RCC 7860 (cell line): ENCODE measurements at regions not wholly inside any gene's neighbourhood (a gene's known extent, or its start where the extent isn't known, plus 50 kb on each side); places are given as distances from the start of the nearest gene placed in this dataset.

Source experiments
- DNase-seq: peaks from one replicate; pipeline ENCODE4 v3.0.0-alpha.2; 2015; ENCODE audit warnings: low spot score
- FAIRE-seq: peaks from 2 replicates; lab custom pipeline; 2012; peaks lifted over from hg19 to GRCh38; lab: Jason Lieb, UNC

DNA sequence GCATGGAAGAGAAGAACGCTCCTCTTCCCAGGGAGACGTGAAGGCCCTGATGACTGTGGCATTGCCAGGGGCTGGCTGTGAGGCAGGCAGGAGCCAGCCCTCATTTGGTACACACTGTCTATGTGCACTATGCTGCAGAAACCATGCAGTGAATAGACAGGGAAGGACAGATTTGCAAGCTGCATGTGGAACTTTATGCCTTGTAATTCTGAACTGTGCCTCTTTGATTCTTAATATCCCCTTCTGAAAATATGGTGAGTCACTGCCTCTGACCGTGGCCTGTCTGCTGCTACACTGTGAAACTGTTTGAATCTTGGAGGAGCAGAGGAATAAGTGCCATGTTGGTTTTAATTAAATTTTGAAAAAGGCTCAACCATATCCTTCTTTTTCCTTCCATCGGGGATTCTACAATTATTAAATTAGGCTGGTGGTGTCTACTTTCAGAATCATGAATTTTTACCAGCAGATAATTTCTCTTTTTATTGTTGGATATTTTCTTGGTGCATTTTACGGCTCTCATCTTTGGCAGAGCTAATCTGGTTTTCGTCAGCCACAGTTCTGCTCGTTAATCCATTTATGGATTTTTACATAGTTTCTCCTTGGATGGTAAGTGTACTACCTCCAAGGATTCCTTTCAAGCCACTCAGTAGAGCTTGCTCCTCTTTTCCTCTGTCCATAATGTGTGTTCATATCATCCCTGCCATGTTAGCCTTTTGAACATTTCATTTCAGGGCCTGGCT is 301.0 kb upstream of the SLC35B3 start:
- DNase-seq (no peak), FAIRE-seq (no peak)

DNA sequence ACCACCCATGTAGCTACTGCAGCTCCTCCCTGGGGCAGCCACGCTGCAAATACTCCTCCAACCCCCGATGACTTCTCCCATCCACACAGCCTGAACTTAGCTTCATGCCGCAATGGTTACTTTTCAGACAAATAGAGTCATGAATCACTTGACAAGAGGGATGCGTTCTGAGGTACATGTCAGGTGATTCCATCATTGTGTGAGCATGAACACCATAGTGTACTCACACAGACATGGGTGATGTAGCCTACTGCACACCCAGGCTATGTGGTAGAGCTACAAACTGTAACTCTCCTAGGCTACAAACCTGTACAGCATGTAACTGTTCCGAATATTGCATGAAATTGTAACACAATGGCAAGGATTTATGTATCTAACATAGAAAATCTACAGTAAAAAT is 298.5 kb upstream of the SLC35B3 start:
- DNase-seq (no peak), FAIRE-seq (no peak)

DNA sequence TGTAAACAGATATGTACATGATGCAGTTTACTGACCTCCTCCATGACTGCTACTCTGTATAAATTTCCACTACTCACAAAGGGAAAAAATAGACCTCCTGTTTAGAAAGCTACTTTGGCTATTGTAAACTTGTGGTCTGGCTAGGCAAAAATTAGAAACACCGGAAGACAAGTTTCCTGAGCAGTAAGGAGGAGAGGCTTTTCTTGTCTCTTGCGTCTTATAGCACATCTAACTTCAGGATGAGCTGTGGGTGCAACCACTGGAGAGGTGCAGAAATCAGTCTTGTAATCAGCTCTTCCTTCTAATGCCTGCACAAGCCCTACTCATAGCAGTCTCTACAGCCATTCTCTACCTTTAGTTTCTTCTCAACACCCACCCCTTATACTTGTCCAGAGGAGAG is 296.5 kb upstream of the SLC35B3 start:
- DNase-seq (no peak), FAIRE-seq (no peak)

DNA sequence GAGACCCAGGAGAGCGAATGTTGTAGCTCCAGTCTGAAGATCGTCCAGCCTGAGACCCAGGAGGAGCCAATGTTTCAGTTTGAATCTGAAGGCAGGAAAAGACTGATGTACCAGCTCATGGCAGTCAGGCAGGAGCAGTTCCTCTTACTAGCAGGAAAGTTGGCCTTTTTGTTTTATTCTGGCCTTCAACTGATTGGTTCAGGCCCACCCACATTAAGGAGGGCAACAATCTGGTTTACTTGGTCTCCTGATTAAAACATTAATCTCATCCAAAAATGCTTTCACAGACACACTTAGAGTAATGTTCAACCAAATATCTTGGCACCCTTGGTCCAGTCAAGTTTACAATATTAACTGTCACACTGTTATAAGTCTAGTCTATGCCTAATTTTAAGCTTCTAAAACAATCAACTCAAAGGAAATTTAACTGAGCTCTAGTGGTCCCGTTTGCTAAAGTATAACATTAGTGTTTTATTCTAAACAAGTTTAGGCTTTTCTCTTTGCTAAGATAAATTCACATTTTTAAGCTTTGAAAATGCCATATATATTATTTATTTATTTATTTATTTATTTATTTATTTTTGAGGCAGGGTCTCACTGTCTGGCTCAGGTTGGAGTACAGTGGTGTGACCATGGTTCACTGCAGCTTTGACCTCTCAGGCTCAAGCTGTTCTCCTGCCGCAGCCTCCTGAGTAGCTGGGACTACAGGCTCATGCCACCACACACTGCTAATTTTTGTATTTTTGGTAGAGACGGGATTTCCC is 275.5 kb upstream of the SLC35B3 start:
- FAIRE-seq (no peak), DNase-seq (no peak)

DNA sequence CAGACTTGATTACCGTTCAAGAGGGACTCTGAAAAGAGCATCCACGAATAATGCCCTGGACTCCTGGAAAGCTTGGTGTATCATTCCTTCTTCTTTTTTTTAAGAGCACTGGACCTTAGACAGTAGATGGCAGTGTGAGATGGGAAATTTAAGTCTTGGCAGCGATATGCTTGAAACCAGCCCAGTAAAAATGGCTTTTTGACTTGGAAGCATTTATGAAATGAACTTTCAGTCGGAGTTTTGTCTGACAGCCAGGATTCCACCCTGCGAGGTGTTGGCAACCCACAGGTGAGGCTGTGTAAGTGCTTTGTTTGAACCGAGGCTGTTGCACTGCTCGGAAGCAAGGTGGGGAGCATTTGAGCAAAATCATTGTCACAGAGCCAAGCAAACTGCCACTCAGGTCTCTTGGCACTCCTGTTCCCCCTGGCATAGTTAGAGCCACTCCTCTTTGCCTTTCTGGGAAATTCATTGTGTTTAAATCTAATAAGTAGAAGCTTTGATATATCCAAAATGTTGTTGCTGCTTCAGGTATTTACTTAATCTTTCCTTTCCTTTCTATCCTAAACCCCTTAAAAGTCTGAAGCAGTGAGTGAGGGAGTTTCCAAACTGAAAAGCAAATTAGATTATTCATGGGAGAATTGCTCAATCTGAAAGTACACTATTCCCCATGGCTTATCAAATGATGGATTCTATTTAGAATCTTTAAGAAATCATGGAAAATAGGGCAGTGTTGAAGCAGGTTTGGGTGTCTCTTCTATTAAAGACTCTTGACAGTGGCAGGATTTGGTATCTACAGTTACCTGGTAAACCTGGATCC is 272.8 kb upstream of the SLC35B3 start:
- DNase-seq = no peak
- no peak for FAIRE-seq

DNA sequence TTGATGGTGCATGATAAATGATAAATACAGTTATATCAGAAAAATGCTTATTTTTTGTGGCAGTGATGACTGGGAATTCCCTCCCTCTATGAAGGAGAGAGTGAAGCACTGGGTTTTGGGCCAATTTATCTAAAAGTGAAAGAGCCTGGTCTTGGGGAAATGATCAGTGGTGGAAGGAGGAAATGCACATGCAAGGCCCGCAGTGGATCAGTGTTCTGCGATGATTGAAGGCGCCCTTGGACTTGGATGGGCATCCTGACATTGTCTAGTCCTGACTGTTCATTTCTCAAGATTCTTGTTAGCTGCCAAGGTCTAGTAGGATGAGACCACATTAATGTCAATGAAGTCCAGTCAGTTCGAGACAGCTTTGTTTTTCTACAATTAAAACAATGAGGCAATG is 272.0 kb upstream of the SLC35B3 start:
- FAIRE-seq = no peak
- no peak for DNase-seq

DNA sequence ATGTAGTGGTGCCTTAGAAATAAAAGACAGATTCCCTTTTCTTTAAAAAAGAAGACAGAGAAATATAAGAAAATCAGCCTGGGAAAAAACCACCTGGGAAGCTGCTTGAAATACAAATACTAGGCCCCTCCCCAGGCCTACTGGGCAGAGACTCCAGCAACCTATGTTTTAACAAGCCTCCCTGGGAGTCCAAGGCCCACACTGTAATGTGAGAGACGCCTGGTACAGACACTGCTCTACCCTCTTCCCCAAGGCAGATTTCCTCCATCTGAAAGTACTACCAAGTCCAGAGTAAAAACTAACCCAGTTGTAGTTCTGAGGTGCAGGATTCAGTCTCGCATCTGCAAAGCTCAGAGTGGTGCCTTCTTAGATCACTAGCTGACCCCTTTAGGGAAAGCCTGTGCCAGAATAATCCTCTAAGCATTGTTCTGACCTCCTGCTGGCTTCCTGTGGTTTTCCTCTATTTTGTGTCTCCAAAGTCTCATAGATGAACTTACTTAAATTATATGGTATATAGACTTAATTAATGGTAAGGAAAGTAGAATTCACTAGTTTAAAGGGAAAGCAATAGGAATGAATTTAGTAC is 270.2 kb upstream of the SLC35B3 start:
- no peak for DNase-seq
- no peak for FAIRE-seq

DNA sequence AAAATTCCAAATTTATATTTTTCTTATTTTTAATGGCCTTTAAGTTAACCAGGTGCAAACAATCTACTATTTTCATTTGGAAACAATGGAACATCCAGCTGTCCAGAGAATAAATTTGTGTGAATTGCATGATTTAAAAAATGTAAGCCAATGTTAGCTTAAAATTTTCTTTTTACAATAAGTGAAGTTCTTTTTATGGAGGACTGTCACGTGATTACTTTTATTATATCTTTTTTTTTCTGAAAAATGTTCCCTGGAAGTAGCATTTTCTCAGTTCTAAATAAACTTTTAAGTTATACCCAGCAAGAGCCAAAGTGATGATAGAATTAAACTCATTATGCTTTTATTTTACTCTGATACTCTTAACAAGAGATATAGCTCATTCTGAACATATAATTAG is 267.7 kb upstream of the SLC35B3 start:
- DNase-seq (no peak), FAIRE-seq (no peak)

DNA sequence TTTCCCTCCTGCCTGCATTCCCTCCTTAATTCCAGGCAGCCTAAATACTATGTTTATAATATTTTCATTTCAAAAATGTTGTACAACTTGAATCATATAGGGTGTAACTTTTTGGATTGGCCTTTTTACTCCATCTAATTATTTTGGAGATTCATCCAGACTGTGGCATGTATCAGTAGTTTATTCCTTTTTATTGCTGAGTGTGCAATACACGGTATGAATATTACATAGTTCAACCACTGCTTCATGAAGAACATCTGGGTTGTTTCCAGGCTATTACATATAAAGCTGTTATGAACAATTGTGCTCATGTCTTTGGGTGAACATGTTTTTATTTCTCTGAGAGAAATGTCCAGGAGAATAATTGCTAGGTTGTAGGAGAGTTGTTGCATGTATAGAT is 253.5 kb upstream of the SLC35B3 start:
- DNase-seq (no peak), FAIRE-seq (no peak)

DNA sequence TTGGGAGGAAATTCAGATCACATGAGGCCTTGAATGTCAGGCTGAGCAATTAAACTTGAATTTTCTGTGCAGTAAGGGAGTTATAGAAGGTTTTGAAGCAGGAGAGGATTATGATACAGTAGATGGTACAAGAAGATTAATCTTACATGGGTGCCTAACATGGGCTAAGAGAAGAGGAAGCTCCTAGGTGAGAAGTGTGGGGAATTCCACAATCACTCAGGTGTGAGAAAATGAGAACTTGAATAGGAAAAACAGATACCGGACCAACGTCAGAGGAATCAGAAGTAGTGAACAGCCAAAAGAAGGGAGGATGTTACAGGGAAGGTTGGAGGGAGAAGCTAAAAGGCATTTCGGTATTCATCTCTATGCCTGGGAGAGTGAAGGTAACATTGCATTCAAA is 250.7 kb upstream of the SLC35B3 start:
- DNase-seq (no peak), FAIRE-seq (no peak)

DNA sequence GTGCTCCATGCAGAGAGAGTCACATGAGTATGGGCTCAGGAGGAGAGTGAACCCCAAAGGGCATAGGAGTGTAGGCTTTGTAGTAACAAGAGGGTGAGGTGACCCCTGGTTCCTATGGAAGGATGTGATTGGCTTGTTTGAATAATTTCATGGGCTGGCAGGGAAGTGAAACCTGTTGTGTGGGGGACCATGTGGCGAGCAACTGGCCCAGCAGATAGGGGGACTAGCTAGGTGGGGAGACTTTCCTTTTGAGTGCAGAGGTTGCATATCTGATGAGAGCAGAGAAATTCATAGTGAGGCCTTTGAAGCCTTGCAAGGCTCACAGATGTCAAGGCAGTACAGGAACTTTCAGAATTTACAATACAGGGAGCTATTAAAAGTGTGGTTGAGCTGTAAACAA is 247.9 kb upstream of the SLC35B3 start:
- DNase-seq = no peak
- FAIRE-seq = no peak

DNA sequence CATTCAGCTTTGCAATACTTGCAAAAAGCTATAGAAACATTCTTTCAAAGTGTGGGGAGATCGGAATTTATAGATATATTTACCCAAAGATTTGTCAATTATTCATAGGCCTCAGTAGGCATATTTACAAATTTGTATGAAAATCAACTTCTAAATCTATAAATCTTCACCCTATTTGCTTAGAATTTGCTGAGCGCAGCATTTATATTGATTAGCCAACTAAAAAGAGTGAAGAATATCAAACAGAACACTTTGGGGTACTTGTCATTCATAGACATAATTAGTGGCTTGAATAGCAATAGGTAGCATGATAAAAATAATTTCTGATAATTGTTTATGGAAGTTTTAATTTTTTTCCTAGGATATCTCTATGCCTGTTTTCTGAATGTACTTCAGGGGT is 244.5 kb upstream of the SLC35B3 start:
- FAIRE-seq (no peak), DNase-seq (no peak)

DNA sequence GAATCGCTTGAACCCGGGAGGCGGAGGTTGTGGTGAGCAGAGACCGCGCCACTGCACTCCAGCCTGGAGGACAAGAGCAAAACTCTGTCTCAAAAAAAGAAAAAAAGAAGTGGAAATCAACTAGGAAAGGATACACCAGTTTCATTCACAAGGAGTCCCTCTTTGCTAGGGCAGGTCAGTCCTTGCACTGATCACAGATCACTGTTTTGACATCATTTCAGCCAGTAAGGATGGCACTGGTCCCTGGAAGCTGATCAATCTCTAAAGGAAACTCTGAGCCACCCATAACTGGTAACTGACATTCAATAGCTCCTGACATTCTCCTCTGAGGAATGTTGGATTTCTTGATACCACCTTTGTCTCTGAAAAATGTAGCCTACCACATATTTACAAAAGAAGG is 243.1 kb upstream of the SLC35B3 start:
- no peak for FAIRE-seq
- DNase-seq = no peak

DNA sequence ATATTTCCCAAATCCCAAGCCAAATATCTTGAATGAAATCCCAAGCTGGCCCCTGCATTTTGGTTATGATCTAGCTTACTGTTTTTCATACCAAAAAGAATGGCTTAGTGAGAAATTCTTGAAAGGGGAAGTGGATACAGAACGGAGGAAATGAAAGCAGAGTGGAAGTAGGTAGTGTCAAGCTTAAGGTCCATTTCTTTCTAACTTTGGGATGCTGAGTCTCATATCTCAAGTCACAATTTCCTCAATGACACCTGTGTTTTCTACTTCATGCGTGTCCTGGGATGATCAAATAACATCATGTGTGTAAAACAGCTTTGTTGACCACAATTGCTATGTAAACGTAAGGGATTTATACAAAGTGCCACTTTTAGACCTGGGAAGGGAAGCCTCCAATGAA is 238.8 kb upstream of the SLC35B3 start:
- FAIRE-seq = no peak
- no peak for DNase-seq

DNA sequence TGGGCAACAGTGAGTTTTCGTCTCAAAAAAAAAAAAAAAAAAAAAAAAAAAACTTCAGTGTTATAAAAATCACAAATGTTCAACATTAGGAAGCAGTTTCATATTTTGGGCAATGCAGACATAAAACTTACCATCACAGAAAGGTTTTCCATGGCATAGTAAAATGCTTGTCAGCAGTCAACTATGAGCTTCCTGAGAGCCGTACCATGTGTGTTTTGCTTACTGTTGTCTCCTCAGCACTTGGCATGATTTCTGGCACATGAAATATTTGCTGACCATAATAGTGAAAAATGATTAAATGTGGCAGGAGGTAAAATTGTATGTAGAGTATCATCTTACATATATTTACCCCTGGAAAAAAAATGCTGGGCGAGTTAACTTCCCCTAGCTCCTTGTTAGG is 237.5 kb upstream of the SLC35B3 start:
- FAIRE-seq (no peak), DNase-seq (no peak)

DNA sequence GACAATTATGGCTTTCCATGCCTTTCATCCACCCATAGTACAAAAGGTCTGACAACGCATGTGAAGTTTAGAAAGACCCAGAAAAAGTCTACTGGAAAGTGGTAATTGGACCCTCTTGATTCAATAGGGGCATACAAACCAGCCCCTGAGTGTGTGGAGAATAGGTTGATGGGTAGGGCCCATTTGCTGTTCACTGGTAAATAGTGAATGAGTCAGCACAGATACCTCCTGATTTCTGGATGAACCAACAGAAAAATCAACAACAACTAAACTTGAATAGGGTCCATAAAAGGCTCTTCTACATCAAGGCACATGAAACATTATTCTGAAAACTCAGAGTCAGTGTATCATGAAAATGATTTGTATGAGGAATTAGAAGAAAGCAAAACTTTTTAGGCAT is 235.4 kb upstream of the SLC35B3 start:
- no peak for FAIRE-seq
- no peak for DNase-seq

DNA sequence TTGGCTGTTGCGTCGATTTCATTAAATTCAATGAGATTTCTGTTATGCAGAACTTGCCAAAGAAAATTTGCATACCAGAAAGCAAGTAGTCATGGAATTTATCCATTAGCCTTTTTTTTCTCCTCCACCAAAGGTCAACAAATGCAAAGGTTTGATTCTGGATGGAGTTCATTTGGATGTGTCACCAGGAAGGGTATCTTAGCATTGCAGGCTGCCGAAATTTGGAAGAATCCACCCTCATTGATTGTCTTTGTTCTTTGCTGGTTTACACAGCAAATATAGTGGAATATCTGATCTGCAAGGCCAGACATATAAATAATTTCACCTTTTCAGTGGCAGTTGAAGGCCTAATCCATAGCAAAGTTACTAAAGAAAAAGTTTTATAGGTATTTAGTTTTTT is 229.4 kb upstream of the SLC35B3 start:
- DNase-seq (no peak), FAIRE-seq (no peak)

DNA sequence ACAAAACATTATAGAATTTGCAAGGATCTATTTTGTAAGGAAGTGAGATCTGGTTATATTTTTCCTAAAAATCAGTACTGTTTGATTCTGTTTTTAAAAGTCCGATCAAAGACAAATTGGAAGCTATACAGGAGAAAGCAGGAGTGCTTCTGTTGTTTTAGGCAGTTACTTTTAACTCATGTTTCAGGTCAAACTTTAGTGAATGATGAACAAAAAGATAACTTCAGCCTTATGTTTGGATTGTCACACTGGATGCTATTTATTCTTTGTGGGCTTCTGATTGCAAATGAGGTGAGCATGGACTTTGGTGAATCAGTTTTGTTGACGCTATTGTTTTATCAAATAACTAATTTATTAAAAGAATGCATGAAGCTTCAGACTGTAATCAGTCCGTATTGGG is 228.7 kb upstream of the SLC35B3 start:
- FAIRE-seq = no peak
- DNase-seq = no peak

DNA sequence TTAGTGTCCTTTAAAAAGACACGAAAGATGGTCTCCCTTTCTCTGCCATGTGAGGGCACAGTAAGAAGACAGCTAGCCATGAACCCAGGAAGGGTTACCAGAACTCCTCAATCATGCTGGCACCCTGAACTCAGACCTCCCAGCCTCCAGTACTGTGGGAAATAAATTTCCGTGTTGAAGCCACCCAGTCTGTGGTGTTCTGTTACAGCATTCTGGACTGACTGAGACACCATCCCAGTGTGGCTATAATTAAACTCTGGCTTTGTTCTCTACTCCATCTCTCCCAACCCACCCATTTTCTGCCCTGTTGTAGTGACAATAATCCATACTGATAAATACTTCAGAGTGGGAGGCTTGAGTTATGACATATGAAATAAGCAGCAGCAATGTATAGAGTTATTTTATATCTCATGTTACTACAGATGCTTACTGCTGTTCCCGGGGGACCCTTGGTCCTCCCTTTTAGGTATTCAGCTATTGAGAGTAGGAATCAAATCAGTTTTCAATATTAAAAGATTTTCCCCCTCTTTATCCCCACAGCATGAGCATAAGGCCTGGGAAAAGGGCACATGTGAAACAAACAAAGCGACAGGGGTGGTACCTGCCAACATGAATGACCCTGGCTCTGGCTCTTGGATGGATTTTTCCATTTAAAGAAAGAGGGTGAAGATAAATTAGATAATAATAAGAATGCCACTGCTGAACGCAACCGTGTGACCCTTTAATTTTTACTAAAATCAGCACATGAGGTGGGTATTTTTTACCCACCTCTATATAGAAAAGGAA is 224.3 kb upstream of the SLC35B3 start:
- DNase-seq (no peak), FAIRE-seq (no peak)

DNA sequence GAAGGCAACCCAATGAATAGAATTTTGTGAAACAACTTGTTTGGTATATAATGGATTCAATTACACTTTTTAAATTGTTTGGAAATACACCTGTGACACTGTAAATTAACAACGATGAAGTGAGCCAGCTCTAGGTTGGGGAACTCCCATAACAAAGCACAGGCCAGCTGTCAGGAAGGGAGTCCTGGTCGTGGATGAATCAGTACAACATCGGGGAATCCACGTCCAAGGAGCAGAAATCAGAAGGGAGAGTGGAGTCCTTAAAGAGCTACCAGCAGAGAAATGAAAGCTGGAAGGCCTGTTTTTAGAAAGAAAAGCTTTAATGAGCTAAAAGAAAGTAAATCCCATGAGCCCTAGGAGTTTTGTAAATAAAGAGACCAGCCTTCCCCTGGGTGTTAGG is 223.1 kb upstream of the SLC35B3 start:
- FAIRE-seq = no peak
- no peak for DNase-seq

DNA sequence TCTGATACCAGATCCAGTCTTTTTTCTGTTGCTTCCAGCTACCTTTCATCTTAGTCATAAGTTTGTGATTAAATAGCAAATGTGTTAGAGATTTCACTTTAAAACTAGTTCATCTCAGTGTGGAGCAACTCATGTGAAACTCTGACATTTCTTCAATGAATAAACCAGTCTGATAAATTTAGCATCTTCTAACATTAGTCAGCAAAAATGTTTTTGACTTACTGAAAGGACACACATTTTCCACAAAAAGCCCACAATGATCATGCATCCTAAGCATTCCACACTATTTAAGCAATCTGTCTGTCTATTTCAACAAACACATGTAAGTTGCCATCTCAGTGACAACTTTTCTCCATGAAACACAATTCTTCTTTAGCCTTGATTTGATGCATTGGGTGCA is 222.2 kb upstream of the SLC35B3 start:
- no peak for FAIRE-seq
- no peak for DNase-seq
